Fibroblast of skin of left quadriceps (primary cell): ENCODE measurements at regions not wholly inside any gene's neighbourhood (a gene's known extent, or its start where the extent isn't known, plus 50 kb on each side); places are given as distances from the start of the nearest gene placed in this dataset.

Experiments
- DNase-seq, 2 experiments: peaks; one replicate each; pipeline ENCODE4 v3.0.0-alpha.2; 2013; ENCODE audit warnings: low read depth in 2 of 2

DNA sequence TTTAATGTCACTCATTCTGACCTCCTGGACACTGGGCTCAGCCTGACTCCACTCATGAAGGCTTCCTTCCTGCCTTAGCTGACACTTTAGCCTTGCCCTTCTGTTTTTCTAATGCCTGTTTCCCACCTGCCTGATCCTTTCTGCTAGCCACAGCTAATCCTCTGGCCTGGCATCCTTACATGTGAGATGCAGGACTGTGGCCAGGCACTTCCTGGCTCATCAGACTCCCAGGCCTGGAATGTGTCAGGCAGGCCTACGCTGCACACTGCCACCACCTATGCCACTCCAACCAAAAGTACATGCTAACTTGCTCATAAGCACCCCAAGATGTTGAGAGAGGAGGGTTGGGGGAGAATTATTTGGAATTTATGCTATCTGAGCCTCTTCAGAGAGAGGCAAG lies 138.8 kb upstream of the NALF2 start:
- no peak for DNase-seq

DNA sequence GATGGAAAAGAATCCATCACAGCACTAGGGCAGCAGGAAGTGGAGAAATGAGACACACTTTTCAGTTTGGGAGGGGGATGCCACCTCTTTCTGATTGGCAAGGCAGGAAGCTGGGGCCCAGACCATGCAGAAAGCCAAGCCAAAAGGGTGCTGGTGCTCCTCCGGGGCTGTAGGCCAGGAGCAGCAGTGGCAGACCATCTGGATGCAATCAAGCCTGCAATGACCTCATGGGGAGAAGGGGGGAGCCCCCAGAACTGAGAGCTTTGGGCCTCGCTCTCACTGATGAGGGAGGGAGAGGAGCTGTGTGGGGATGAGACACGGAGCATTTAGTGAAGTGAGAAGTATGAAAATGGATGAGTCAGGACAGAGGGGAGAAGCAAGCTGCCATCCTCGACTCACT lies 141.3 kb upstream of the NALF2 start:
- peak; percentile 76 for DNase-seq

DNA sequence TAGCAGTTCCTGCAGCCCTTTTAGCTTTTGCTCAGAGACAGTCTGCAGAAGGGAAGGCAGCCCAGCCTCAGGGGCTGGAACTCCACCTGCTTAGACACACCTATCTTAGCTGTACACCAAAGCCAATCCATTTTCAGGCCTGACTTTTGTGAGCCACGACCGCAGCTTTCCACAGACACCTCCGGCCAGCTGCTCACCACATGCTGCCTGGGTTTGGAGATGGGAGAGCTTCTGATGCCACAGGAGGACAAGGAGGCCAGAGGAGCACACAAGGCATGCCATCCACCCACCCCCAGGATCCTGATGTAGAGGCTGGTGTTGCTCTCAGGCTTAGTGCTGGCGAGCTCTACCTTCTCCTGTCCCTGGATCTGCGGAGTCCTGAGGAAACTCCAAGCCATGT lies 141.8 kb upstream of the NALF2 start:
- peak in 1 of 2 experiments; percentile 9 for DNase-seq

DNA sequence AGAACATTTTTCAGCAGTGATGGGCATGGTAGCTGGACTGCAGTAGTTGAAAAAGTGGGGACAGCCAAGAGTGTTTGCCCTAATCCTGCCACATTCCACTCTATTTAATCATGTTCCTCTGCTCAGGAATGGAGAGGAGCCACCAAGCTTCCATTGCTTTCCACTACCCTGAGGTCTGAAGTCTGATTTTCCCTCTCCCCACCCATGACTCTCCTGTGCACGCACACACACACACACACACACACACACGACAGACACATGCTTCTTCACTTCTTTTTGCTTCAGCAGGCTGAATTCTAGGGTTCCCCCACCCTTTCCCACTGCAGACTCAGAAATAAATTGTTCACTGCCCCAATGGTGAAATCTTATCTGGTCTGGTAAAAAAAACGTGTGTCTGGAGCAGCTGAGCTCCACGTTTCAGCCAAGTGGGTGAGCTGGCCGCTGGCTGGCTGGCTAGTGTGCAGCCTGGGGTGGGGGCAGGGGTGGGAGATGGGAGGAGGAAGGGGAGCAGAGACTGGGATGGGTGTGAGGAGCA lies 142.7 kb upstream of the NALF2 start:
- peak; percentile 54 to 59 for DNase-seq

DNA sequence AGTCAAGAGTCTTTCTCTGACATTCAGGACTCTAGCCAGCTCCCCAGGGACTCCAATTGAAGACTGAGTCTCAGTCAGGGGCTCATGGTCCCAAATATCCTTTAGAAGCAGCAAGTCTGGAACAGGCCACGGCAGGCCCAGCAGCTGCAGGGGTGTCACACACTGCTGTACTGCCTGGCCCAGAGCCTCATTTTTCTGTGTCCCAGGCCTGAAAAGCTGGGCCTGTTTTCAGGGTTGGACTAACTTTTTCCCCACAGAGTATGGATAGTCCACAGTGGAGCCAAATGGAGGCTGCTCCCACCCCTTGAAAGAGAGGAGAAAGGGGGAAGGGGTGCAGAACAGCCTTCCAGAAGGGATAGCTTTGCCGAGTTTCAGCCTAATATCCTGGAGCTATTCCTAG lies 146.8 kb upstream of the NALF2 start:
- no peak for DNase-seq

DNA sequence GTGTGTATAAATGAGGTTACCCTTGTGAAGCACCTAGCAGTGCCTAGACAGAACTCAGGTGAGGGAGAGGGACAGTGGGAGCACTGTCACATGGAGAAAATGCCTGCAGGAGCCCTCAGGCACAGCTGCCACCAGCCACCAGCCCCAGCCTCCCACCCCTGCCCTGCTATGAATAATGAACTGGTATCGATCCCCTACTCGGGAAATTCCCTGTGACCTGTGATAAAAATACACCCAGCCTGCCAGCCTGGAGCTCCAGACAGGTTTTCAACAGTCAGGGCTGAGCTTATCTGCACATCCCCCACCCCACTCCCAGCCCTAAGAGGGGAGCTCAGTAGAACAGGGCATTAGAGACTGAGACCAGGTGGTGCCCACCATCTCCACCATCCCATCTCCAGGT lies 159.6 kb upstream of the PJA1 start:
- no peak for DNase-seq

DNA sequence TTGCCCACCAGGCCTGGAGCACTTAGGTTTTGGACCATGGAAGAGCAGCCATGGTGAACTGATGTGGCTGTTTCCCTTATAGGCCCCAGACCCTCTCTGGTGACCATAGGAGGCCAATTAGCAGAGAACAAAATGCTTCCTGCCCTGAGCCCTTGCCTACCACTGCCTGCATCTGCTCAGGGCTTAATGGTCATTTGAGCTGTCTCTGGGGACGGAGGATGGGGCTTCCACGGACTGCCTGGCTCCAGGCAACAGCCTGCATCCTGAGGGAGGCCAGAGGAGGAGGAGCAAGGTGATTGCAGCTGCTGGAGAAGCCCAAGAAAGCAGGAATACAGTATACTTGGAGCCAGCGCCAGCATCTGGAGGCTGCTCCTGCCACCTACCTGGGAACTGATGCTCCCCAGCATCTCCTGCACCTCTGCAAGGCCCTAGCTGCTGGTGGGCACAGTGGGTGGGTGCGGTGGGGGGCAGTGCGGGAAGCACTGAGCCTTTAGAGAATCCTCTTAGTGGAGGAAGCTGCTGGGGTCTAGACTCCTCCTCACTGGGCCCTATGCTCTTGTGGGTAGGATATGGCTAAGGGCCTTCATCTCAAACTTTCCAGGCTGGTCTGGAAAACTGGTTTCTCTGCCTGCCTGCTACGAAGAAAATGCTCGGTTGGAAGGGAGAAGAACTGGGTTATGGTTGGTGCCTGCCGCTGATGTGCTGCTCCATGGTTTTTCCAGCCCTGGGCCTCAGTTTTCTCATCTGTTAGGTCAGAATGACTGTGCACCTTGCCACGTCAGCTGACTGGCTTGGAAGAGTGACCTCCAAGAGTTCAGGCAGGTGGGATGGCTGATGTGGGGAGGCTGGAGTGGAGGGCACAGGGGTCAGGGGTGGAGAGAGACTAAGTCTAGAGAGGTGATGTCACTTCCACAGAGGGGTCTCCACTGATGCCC lies 158.8 kb upstream of the PJA1 start:
- DNase-seq: no peak

DNA sequence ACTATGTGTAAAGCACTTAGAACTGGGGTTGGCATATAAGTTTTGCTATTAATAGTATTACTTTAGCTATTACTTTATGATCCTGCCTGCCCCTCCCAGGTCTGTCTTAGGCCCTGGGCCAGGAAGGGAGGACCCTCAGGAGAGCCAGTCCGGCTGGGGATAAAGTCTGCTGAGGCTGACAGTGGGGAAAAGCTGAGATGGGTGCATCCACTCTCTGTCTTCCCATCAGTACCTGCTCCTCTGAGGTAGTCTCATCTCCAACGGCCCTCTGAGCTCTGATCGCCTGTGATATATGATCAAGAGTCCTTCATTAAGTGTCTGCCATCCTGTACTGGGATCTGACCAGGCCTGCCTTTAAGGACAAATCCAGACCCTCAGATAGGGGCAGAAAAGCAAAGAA lies 156.5 kb upstream of the PJA1 start:
- no peak for DNase-seq

DNA sequence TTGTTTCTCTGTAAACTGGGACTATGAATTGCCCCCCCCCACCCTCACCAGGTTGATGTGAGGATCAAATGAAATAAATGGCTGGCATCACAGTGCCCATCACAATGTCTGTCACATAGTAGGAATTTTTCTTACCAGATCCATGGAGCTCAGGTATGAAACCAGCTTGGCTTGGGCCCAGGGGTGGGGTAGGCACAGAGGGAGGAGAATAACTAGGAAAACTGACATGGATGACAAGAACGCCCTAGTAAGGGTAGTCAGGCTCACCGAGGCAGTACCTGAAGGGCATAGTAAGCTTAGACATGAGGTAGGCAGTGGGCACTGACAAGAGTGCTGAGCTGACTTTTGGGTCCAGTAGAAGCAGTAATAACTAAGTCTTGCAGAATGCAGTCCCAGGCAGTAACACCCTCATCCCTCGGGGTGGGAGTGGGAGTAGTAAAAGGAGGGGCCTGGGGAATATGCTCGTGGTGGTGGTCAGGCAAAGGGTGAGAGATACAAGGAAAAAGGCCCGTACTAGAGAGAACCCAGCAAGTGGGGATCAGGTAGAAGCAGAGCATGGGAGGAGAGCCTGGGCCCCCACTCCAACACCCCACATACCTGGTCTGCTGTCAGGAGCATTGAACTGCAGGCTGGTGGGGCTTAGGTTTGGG lies 155.9 kb upstream of the PJA1 start:
- DNase-seq: no peak

DNA sequence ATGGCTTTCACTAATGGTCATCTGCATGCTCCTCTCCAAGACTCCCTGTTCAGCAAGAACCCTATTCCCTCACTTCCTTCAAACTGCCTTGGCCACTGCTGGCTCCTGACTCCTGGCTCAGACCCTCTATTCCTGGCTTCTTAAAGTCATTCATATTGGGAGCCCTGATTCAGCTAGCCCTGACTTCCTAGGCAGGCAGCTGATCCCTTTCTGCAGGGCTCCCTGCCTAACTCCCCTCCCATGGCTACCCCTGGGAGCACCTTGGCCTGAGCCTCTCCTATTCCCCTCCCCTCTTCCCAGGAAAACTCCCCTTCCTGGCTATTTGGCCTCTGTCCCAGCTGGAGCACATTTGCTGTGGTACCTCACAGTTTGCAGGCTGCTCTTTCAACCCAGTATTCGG lies 154.9 kb upstream of the PJA1 start:
- DNase-seq: no peak

DNA sequence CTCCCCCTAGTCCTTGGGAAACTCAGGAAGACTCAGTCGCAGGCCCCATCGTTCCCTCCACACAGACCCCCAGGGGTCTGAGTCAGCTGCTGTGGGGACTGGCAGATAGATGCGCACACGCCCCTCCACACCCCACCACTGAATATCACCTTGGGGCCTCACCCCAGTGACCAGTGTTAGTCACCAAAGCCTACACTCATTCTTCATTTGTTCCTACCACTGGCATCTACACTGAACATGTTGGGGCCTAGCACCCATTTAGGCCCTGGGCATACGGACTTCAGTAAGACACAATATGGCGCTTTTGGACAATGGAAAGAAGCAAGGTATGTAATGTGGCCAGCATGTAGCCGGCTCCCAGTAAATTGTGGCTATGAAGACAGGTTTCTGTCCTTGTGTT lies 154.1 kb upstream of the PJA1 start:
- no peak for DNase-seq

DNA sequence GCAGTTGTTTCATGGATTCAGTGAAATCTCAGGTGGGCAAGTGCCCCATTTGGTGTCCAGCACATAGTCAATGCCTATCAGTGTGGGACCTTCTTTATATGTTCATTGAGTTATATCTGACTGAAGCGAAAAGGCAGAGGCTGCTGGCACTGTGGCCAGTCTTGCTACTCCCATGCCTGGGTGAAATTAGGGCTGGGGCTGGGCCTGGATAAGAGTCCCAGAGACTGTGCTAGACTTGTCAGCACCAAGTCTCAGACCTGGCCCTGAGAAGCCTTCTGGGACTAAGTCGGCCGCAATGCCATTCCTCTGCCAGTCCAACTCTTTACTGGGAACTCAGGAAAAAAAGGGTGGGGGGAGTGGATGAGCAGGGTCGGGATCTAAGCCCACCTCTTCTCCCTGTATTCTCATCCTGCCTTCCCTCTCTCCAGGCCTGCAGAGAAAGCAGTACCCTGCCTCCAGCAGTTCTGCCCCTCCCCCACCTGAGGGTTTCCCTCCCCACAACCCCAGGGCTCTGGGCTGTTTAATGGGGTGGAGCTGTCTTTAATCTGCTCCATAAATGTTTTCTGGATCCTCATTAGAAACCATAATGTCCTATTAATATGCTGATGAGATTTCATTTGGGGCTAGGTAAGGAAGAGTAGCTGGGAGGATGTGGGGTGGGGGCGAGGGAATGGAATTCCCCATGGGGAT lies 153.5 kb upstream of the PJA1 start:
- DNase-seq: no peak

DNA sequence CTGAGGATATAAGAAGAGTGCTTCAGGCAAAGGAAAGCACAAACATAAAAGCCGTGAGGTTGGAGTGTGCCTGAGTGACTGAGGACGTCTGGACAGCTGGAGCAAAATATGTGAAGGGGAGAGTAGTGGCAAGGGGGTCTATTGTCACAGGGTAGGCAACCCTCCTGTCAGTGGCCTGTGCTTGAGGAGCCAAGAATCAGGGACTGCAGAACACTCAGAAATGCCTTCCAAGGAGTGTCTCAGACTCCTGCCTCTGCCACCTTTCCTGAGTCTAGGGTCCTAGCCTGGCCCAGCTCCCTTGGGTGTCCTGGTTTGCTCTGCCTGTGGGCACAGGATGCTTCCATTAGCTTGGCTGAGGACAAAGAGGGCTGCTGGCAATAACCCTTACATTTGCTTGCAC lies 152.5 kb upstream of the PJA1 start:
- no peak for DNase-seq

DNA sequence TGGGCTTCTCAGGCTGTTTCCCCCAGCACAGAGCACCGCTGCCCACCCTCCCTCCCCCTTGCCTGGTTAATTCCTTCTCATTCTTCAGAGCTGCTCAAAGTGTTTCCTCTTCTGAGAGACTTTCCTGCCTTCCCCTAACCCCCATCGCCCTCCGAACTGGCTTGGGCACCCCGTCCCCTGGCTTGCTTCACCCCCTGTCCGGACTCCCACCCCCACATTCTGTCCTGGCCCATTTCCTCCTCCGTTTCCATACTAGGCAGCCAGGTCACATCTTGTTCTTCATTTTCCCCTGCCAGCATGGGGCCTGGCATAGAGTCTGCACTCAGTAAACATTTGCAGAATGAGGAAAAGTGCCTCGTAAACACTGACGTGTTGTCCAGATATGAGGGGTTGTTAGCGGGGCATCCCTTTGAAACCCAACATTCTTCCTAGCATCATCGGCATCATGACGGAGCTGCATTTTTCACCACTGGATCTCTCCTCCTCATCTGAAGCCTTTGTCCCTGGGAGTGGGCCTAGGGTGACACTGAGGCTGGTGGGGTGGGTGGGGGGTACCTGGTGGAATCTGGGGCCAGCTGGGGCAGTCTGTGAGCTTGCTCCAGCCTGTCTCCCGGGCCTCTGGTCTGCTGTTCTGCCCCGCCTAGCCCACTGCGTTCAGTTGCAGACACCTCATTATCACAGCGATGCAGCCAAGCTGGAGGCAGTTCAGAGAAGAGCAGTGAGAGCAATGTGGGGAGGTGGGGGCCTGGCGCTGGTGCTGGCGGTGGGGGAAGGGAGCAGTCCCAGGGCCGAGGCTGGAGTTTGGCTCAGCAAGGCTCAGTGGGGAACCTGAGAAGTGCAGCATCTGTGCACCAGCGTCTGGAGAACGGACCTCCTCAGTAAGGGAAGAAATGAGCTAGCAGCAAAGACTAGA lies 149.4 kb upstream of the PJA1 start:
- DNase-seq: no peak

DNA sequence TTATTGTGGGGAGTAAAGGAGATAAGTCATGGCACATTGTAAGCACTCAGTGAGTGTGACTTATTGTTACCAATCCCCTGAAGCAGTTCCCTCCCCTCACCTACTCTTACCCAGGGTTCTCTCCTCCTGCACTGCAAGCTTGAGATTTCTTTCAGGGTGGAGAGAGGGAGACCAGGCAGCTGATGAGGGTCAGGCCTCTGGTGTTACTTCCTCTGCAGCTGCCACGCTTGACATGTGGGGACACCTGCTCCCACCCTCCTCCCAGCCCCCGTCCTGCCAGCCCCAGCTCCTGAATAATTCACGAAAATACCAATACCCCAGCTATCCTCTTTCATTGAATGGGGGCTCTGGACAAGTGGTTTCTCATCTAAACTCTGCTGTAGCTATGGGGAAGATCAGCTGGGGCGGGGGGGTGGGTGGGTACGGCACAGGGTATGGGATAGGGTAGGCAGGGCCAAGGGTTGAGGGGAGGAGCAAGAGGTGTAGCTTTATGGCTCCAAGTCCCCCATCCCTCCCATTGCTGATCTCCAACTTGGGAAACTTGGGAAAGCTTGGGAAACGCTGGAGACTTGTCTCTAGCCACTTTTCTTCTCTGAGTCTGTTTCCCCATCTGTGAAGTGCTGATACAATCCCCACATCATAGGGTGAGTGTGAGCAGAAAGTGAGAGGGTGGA lies 148.5 kb upstream of the PJA1 start:
- no peak for DNase-seq

DNA sequence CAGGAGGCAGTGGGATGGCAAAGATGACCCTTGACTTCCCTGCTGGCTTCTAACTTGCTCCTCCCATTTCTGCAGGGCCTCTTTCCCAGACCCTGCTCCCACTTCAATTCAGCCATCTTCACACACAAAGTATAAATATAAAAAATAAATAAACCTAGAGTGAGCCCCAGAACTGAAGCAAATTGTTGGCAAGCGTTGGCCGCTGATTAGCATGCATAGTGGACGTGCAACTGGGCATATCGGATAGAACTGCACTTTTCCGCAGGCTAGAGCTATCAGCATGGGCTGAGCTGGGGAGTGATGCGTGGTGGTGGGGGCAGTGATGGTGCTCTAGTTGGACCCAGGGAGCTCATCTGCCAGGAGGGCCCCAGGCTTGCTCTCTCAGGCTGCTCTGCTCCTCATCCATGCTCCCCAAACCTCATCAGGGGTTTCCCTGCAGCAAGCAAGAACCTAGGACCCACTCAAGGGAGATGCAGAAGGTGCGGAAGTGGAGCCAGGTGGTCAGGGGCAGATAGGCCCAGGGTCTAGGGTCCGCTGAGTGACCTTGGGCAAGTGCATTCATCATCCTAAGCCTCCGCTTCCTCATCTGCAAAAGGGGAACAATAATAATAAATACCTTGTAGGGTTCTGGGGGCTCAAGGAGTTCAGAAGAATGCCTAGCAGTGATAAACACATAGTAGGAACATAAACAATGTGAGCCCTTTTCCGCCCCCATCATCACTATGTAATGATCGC lies 146.8 kb upstream of the PJA1 start:
- DNase-seq: no peak

DNA sequence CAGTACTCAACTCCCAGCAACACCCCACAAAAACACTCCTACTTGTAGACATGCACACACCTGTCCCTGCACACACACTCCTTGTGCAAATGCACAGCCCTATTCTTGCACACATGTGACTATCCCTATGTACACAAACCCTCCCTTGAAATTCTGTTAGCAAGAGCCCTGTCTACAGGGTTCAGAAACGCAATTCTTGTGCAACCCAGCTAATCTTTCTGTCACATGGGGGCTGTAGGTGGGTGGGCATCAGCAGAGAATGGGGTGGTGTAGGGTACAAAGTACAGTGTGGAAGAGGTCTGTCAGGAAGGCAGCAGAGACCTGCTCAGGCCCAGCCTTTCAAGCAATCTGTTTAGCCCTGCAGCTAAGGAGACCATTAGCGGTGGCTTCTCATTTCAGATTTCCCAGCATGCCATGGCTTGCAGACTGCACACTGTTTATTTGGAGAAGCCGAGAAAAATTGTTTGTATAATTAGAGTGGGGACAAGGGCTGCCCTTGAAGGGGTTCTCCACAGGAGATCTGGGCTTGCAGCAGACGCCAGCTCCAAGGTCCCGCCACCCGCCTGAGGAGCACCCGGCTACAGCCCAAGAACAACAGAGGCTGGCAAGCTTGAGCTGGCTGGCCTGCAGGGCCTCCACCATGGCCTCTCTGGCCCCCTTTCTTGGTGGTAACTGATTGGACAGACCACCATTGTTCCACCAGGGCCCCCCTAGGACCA lies 144.0 kb upstream of the PJA1 start:
- DNase-seq: no peak

DNA sequence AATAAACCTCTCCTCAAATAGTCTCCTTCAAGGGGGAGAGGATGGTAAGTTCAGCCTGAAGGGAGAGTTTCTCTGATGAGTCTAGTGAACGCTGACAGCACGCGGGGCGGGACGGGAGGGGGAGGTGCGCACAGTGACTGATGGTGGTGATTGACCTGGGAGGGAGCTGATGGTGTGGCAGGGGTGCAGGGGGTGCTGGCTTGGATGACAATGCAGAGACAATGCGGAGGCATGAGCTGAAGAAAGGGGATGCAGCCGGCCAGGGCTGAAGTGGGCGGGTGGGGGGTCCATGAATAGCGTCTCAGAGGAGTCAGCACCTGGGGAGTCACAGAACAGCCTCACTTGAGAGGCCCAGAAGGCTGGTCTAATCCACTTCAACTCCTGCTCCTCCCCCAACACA lies 142.5 kb upstream of the PJA1 start:
- DNase-seq: no peak

DNA sequence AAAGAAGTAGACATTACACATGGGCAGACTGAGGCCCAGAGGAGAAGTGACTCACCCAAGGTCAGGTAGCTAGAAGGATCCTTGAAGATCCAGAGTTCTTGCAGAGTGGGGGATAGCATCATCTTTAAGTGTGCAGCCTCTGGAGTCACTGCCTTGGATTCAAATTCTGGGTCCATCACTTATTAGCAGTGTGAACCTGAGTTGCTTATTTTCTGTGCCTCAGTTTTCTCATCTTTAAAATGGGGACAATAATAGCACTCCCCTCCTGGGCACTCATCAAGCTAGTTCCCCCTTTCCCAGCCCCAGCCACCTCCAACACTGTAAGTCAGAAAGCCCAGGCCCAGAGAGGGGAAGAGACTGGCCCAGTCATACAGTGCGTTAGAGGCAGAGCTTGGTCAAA lies 141.8 kb upstream of the PJA1 start:
- no peak for DNase-seq

DNA sequence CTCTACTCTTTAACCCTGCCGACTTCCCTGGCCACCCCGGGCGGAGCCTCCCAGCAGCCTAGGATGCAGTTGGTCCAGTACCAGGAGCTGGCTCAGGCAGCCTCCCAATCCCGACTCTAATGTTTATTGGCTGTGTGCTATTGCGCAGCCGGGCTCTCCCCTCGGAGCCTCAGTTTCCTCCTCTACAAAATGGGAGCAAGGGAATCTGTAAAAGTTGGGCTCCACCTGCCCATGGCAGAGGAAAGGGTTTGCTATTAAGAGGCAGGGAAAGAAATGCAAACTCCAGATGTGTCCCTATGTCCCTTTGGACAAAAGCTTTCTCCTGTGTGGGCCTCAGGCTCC lies 140.8 kb upstream of the PJA1 start:
- no peak for DNase-seq
